Thyroid gland (tissue), 4 donors: ENCODE measurements at regions not wholly inside any gene's neighbourhood (a gene's known extent, or its start where the extent isn't known, plus 50 kb on each side); places are given as distances from the start of the nearest gene placed in this dataset.

Source experiments
- CTCF ChIP-seq, 6 experiments: fragments of 200-600 bp in 3 of 6; fragments of 450-650 bp in 3 of 6; sonication (generic) in 3 of 6; IDR thresholded peaks; one replicate each; pipeline ENCODE4 v1.5.1; 2016 to 2019; ENCODE audit warnings: antibody characterized with exemption in 6 of 6, mild to moderate bottlenecking in 2 of 6, inconsistent platforms in 1 of 6, moderate library complexity in 1 of 6
- POLR2A ChIP-seq, 2 donors: fragments of 450-650 bp; IDR thresholded peaks; one replicate each; pipeline ENCODE4 v1.6.1; 2017; ENCODE audit warnings: antibody characterized with exemption in 2 of 2, mild to moderate bottlenecking in 2 of 2, moderate library complexity in 1 of 2

DNA sequence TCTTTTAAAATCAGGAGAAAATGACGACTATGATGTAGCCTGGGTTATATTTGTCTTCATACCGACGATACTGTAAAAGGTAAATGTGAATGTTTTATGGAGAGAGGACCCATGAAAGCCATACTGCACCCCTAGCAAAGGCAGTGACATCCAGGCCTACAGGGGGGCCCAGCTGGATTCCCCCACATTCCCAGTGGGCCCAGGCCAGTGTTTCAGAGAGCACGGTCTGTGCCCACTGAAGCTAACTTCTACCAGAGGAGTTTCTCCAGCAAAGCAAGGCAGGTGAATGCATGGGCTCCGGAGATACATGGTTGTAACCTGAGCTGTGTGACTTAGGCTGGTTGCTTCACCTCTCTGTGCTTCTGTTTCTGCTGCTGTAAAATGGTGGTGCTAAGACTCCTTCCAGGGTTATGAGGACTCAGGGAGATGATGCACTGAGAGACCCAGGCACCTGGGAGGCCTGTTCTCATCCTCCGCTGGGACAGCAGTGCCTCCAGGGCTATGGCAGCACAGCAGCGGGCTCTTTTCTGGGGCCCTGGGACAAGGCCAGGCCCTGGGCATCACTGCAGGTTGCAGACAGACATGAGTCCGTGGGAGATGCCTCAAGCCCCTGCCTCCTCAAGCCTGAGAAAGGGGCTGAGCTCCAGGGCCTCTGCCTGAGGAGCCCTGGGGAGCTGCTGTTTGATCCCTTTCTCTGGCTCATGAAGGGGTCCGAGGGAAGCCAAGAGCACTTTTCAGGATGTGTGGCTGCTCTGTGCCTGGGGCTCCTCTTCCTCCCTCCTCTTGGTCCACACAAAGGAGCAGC, 73.7 kb downstream of the SERPINA3 start:
- TF ChIP-seq CTCF (IDR thresholded peaks at IDR 0.05) (no peak), POLR2A (IDR thresholded peaks at IDR 0.05) (no peak)
